ENCODE measurements at regions not wholly inside any gene's neighbourhood (a gene's known extent, or its start where the extent isn't known, plus 50 kb on each side); places are given as distances from the start of the nearest gene placed in this dataset.
A peak's percentile ranks its signal among the peaks of the same experiment; 100 is the strongest.

GRCh38 chr7:12085516-12085915, 125.6 kb upstream of the TMEM106B start:
- no peak for FAIRE-seq

GRCh38 chr7:12089951-12090756, 120.9 kb upstream of the TMEM106B start:
- FAIRE-seq: no peak

GRCh38 chr7:12090757-12091221, 120.3 kb upstream of the TMEM106B start:
- FAIRE-seq: no peak

GRCh38 chr7:12091231-12091630, 119.9 kb upstream of the TMEM106B start:
- no peak for FAIRE-seq

GRCh38 chr7:12092499-12093130, 118.5 kb upstream of the TMEM106B start:
- FAIRE-seq: no peak

GRCh38 chr7:12093365-12093764, 117.7 kb upstream of the TMEM106B start:
- no peak for FAIRE-seq

- no peak for FAIRE-seq
These were observed 116.7 kb upstream of the TMEM106B start for GRCh38 chr7:12094365-12094921.

GRCh38 chr7:12102126-12102525, 109.0 kb upstream of the TMEM106B start:
- no peak for FAIRE-seq

- peak; percentile 26 for FAIRE-seq
These were observed 108.6 kb upstream of the TMEM106B start for GRCh38 chr7:12102527-12102926.

- no peak for FAIRE-seq
These were observed 107.1 kb upstream of the TMEM106B start for GRCh38 chr7:12103948-12104347.

- FAIRE-seq: no peak
These were observed 103.7 kb upstream of the TMEM106B start for GRCh38 chr7:12107381-12107780.

GRCh38 chr7:12107841-12108254, 103.2 kb upstream of the TMEM106B start:
- FAIRE-seq: peak; percentile 99

GRCh38 chr7:12110425-12110824, 100.7 kb upstream of the TMEM106B start:
- FAIRE-seq: no peak

- no peak for FAIRE-seq
These were observed 99.4 kb upstream of the TMEM106B start for GRCh38 chr7:12111422-12112405.

- FAIRE-seq: no peak
These were observed 93.9 kb upstream of the TMEM106B start for GRCh38 chr7:12117170-12117569.

- no peak for FAIRE-seq
These were observed 91.3 kb upstream of the TMEM106B start for GRCh38 chr7:12119620-12120303.

GRCh38 chr7:12120632-12121031, 90.5 kb upstream of the TMEM106B start:
- FAIRE-seq: no peak

- FAIRE-seq: peak; percentile 96
These were observed 87.9 kb upstream of the TMEM106B start for GRCh38 chr7:12123172-12123571.

- no peak for FAIRE-seq
These were observed 87.1 kb upstream of the TMEM106B start for GRCh38 chr7:12124028-12124427.

- no peak for FAIRE-seq
These were observed 83.6 kb upstream of the TMEM106B start for GRCh38 chr7:12127455-12127854.

GRCh38 chr7:12130609-12131008, 80.5 kb upstream of the TMEM106B start:
- no peak for FAIRE-seq

GRCh38 chr7:12131122-12131521, 80.0 kb upstream of the TMEM106B start:
- no peak for FAIRE-seq

Measured in endometrium (tissue), 2 donors.